WTC11 (cell line): ENCODE measurements at regions not wholly inside any gene's neighbourhood (a gene's known extent, or its start where the extent isn't known, plus 50 kb on each side); places are given as distances from the start of the nearest gene placed in this dataset.

Source experiments
- CTCF ChIP-seq: fragments of 200-600 bp; IDR thresholded peaks from 2 replicates; pipeline ENCODE4 v1.8.0; 2022; ENCODE audit warnings: antibody characterized with exemption
- OVOL2 ChIP-seq: fragments of 250-450 bp; sonication (Bioruptor Pico); IDR thresholded peaks from 2 replicates; pipeline ENCODE4 v1.9.0; 2021; ENCODE audit warnings: mild to moderate bottlenecking, borderline replicate concordance
- TEAD4 ChIP-seq: sonication (generic); formaldehyde crosslinking; IDR thresholded peaks from 2 replicates; pipeline ENCODE4 v1.8.0; 2022; ENCODE audit warnings: mild to moderate bottlenecking, missing genetic modification reagents

DNA sequence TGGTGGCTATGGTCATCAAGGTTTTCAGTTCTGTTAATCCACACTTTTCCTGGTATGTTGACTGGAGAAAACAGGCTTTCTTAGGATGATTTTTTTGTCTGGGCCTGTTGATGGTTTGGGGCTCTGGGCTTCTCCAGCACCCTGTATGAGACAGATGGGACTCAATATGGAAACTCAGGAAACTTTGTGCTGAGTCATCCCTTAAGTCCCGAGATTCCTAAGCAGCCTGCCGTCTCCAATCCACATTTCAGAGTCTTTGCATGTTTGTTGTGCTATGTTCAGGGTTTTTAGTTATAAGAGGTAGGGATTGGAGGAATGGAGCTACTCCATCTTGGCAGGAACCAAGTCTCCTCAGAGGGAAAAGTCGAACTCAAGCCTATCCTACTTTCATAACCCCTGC is 253.3 kb upstream of the FOXF1 start:
- no peak for TF ChIP-seq TEAD4 (CRISPR knock-in tag)
- no peak for TF ChIP-seq CTCF
- TF ChIP-seq OVOL2 = no peak
